H1 (cell line): ENCODE measurements at regions not wholly inside any gene's neighbourhood (a gene's known extent, or its start where the extent isn't known, plus 50 kb on each side); places are given as distances from the start of the nearest gene placed in this dataset.

Source experiments
- CTCF ChIA-PET: fragments of 300-600 bp; sonication (Branson Sonifier 250); formaldehyde crosslinking; loops from one replicate; lab custom pipeline; 2021; ENCODE audit not compliant: partially characterized antibody; lab: Charles Lee
- POLR2A ChIA-PET: fragments of 300-600 bp; sonication (Branson Sonifier 250); formaldehyde crosslinking; loops from one replicate; lab custom pipeline; 2021; ENCODE audit warnings: inconsistent platforms; ENCODE audit not compliant: partially characterized antibody; lab: Charles Lee
- DNase-seq, 2 experiments: peaks; one replicate each; pipeline versions ENCODE4 v3.0.0 to v3.0.0-alpha.2; 2010 to 2022; ENCODE audit warnings: low spot score in 2 of 2, low read depth in 1 of 2, mixed read lengths in 1 of 2
- FAIRE-seq: peaks from 2 replicates; lab custom pipeline; 2011; peaks lifted over from hg19 to GRCh38; lab: Jason Lieb, UNC
- H2AFZ ChIP-seq: 2 replicates; pipeline ENCODE4 v1.8.1; 2012; ENCODE audit warnings: low read length, inconsistent platforms
- H2AK5ac ChIP-seq: 2 replicates; pipeline ENCODE4 v1.6.1; 2013; ENCODE audit warnings: low read depth, low read length
- H2BK120ac ChIP-seq: replicated peaks from 2 replicates; pipeline ENCODE3; 2013; ENCODE audit warnings: low read depth, low read length, inconsistent platforms
- H2BK12ac ChIP-seq: 2 replicates; pipeline ENCODE4 v1.6.1; 2013; ENCODE audit warnings: low read depth, low read length
- H2BK15ac ChIP-seq: 2 replicates; pipeline ENCODE4 v1.6.1; 2013; ENCODE audit warnings: low read length
- H2BK20ac ChIP-seq: 2 replicates; pipeline ENCODE4 v1.6.1; 2013; ENCODE audit warnings: low read length
- H2BK5ac ChIP-seq: 2 replicates; pipeline ENCODE4 v1.6.1; 2013; ENCODE audit warnings: low read depth, low read length
- H3K14ac ChIP-seq: 2 replicates; pipeline ENCODE4 v1.6.1; 2013; ENCODE audit warnings: inconsistent platforms; ENCODE audit not compliant: insufficient read length
- H3K18ac ChIP-seq: 2 replicates; pipeline ENCODE4 v1.6.1; 2013; ENCODE audit warnings: low read length; ENCODE audit errors: extremely low read depth
- H3K23ac ChIP-seq: 2 replicates; pipeline ENCODE4 v1.6.1; 2013; ENCODE audit warnings: inconsistent platforms; ENCODE audit not compliant: insufficient read length
- H3K23me2 ChIP-seq: 2 replicates; pipeline ENCODE4 v1.6.1; 2013; ENCODE audit warnings: low read depth, low read length
- H3K27ac ChIP-seq: 2 replicates; pipeline ENCODE4 v1.6.1; 2011; ENCODE audit warnings: low read depth, low read length, inconsistent platforms
- H3K27me3 ChIP-seq, 4 experiments: replicated peaks in 1 of 4; 1 replicate in 1 of 4; 2 replicates in 3 of 4; pipeline versions ENCODE4 v1.6.1 to v1.8.1; 2011 to 2013; ENCODE audit warnings: low read length in 3 of 4, mild to moderate bottlenecking in 3 of 4, inconsistent platforms in 2 of 4, mixed read lengths in 2 of 4, moderate library complexity in 1 of 4; ENCODE audit not compliant: control insufficient read depth in 3 of 4, insufficient read depth in 3 of 4; ENCODE audit errors: extremely low read depth in 1 of 4
- H3K36me3 ChIP-seq, 4 experiments: 2 replicates each; pipeline versions ENCODE4 v1.6.1 to v1.8.1; 2011 to 2013; ENCODE audit warnings: mild to moderate bottlenecking in 4 of 4, low read length in 3 of 4, moderate library complexity in 2 of 4, control low read depth in 1 of 4, inconsistent platforms in 1 of 4; ENCODE audit not compliant: insufficient read depth in 4 of 4, control insufficient read depth in 2 of 4
- H3K4ac ChIP-seq: replicated peaks from 2 replicates; pipeline ENCODE3; 2013; ENCODE audit warnings: low read length, low read depth, mixed read lengths, inconsistent platforms; ENCODE audit not compliant: insufficient read length
- H3K4me1 ChIP-seq, 4 experiments: replicated peaks in 1 of 4; 1 replicate in 1 of 4; 2 replicates in 3 of 4; pipeline versions ENCODE4 v1.6.1 to v1.8.1; 2011 to 2013; ENCODE audit warnings: low read length in 3 of 4, inconsistent platforms in 2 of 4, mixed read lengths in 1 of 4; ENCODE audit not compliant: insufficient read depth in 4 of 4, control insufficient read depth in 3 of 4
- H3K4me2 ChIP-seq, 2 experiments: 2 replicates each; pipeline versions ENCODE4 v1.6.1 to v1.8.1; 2011 to 2013; ENCODE audit warnings: low read depth in 2 of 2, low read length in 2 of 2, control low read depth in 1 of 2, inconsistent platforms in 1 of 2, mild to moderate bottlenecking in 1 of 2; ENCODE audit not compliant: insufficient read depth in 1 of 2
- H3K4me3 ChIP-seq, 4 experiments: fragments of 200-600, 300-600 bp in 1 of 4; sonication (generic), shearing (Covaris generic), sonication (Bioruptor Twin) in 1 of 4; 2 replicates each; pipeline versions ENCODE4 v1.5.1 to v1.8.1; 2011 to 2016; ENCODE audit warnings: low read length in 4 of 4, low read depth in 3 of 4, control low read depth in 2 of 4, inconsistent platforms in 2 of 4, mild to moderate bottlenecking in 2 of 4, mixed read lengths in 1 of 4, moderate library complexity in 1 of 4; ENCODE audit not compliant: insufficient read depth in 2 of 4; ENCODE audit errors: extremely low read depth in 1 of 4
- H3K56ac ChIP-seq: replicated peaks from 2 replicates; pipeline ENCODE3; 2013; ENCODE audit warnings: low read depth, mild to moderate bottlenecking, mixed read lengths, low read length, inconsistent platforms; ENCODE audit not compliant: insufficient read length
- H3K79me1 ChIP-seq: 2 replicates; pipeline ENCODE4 v1.6.1; 2013; ENCODE audit warnings: low read depth, low read length, control low read depth
- H3K79me2 ChIP-seq, 2 experiments: 2 replicates each; pipeline versions ENCODE4 v1.6.1 to v1.8.1; 2012 to 2013; ENCODE audit warnings: low read length in 2 of 2, mild to moderate bottlenecking in 2 of 2, inconsistent platforms in 1 of 2; ENCODE audit not compliant: insufficient read depth in 2 of 2, control insufficient read depth in 1 of 2
- H3K9ac ChIP-seq, 4 experiments: replicated peaks in 1 of 4; 1 replicate in 1 of 4; 2 replicates in 3 of 4; pipeline versions ENCODE4 v1.6.1 to v1.8.1; 2011 to 2013; ENCODE audit warnings: low read depth in 3 of 4, low read length in 3 of 4, control low read depth in 2 of 4, mild to moderate bottlenecking in 2 of 4, moderate library complexity in 2 of 4, inconsistent platforms in 1 of 4; ENCODE audit errors: extremely low read depth in 1 of 4
- H3K9me3 ChIP-seq, 2 experiments: 2 replicates each; pipeline versions ENCODE4 v1.6.1 to v1.8.1; 2012 to 2013; ENCODE audit warnings: mild to moderate bottlenecking in 2 of 2, moderate library complexity in 2 of 2, control low read depth in 1 of 2, inconsistent platforms in 1 of 2, low read depth in 1 of 2, low read length in 1 of 2, mixed read lengths in 1 of 2; ENCODE audit not compliant: insufficient read depth in 2 of 2
- H4K20me1 ChIP-seq, 2 experiments: replicated peaks in 1 of 2; 2 replicates each; pipeline versions ENCODE3 to v1.8.1; 2011 to 2013; ENCODE audit warnings: inconsistent platforms in 2 of 2, low read length in 2 of 2, mild to moderate bottlenecking in 1 of 2; ENCODE audit not compliant: insufficient read depth in 2 of 2, control insufficient read depth in 1 of 2
- H4K5ac ChIP-seq: 2 replicates; pipeline ENCODE4 v1.6.1; 2013; ENCODE audit warnings: low read length, low read depth, mixed read lengths, inconsistent platforms; ENCODE audit not compliant: insufficient read length
- H4K8ac ChIP-seq: 2 replicates; pipeline ENCODE4 v1.8.0; 2013; ENCODE audit warnings: mild to moderate bottlenecking, moderate library complexity, low read length, inconsistent platforms; ENCODE audit not compliant: insufficient read depth; ENCODE audit errors: extremely low read depth
- H4K91ac ChIP-seq: replicated peaks from 2 replicates; pipeline ENCODE3; 2013; ENCODE audit warnings: low read length, mixed read lengths, inconsistent platforms; ENCODE audit not compliant: insufficient read length
- ASH2L ChIP-seq: fragments of 200-600, 300-600 bp; sonication (generic); IDR thresholded peaks from one replicate; pipeline ENCODE4 v1.7.1; 2017; ENCODE audit warnings: low read length
- JUN ChIP-seq: IDR thresholded peaks from 2 replicates; pipeline ENCODE4 v1.6.1; 2011; ENCODE audit warnings: low read depth, mild to moderate bottlenecking, improper control_type of control experiment, low read length
- RBBP5 ChIP-seq: IDR thresholded peaks from 2 replicates; pipeline ENCODE4 v1.7.1; 2012; ENCODE audit warnings: low read depth, mild to moderate bottlenecking, inconsistent platforms, low read length, moderate library complexity, borderline replicate concordance
- SAP30 ChIP-seq: fragments of 300-600 bp; sonication (generic); IDR thresholded peaks from 2 replicates; pipeline ENCODE4 v1.7.1; 2012; ENCODE audit warnings: low read length, moderate library complexity, mild to moderate bottlenecking, inconsistent platforms; ENCODE audit not compliant: insufficient read depth, insufficient replicate concordance
- WGBS, 2 experiments: shearing (Covaris generic) in 1 of 2; methylation state at CpG; one replicate each; pipeline versions ENCODE4 v1.1.6 to v1.1.7; 2013 to 2015; ENCODE audit warnings: low lambda C conversion rate in 2 of 2, mixed read lengths in 2 of 2, inconsistent platforms in 1 of 2, low coverage in 1 of 2, missing lambda C conversion rate in 1 of 2; ENCODE audit not compliant: insufficient replicate concordance in 2 of 2, insufficient coverage in 1 of 2, insufficient read length in 1 of 2; ENCODE audit errors: extremely low coverage in 1 of 2, missing lambda C conversion rate in 1 of 2; 5-methylcytosine and 5-hydroxymethylcytosine counted together

DNA sequence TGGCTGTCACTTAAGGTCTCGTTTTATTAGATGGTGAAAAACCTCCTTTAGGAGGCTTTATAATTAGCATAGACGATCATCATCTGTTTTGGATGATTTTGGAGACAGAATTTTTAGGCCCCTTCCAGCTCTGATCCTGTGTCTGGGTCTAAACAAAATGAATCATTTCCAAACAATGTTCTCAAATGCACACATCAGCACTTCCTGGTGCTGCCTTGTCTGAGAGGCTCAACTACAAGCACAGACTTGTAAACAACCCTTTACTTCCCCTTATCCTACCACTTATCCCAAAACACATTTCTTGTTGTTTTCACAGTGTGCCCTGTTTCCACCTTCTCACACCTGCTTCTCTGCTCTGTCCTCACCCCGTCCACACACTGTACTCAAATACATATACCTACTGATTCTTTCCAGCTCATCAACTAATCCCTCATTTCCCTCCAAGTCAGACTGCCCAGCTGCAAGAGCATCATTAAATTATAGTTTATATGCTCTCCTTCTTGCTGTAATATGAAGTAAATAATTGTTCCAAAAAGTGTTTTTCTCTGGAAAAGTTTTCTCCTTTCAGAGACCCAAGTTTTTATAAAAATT is 71.2 kb upstream of the COL3A1 start:
- Histone ChIP-seq H3K36me3 (no peaks in the 10 kb centered on the region), H3K4me1 (no peaks in the 10 kb centered on the region), H2AFZ (0 out of 2 replicates have a peak overlapping the region, but pooled peaks have one; percentile 21), H3K18ac (no peak overlapping the region), H4K20me1 (no peaks in the 10 kb centered on the region), H3K9me3 (no peaks in the 10 kb centered on the region), H3K56ac (no peak overlapping the region), H2BK5ac (no peak overlapping the region), H3K27ac (no peak overlapping the region), H3K23ac (no peak overlapping the region), H2BK120ac (no peak overlapping the region), H3K79me2 (no peaks in the 10 kb centered on the region), H2BK20ac (no peak overlapping the region), H3K79me1 (no peaks in the 10 kb centered on the region), H4K91ac (no peak overlapping the region), H4K5ac (no peak overlapping the region), H3K23me2 (no peaks in the 10 kb centered on the region), H3K27me3 (no peaks in the 10 kb centered on the region), H3K9ac (no peak overlapping the region), H3K4ac (no peak overlapping the region), H2AK5ac (no peak overlapping the region), H2BK15ac (no peak overlapping the region), H3K4me2 (no peak overlapping the region), H2BK12ac (no peak overlapping the region), H3K4me3 (no peak overlapping the region), H4K8ac (no peak overlapping the region), H3K14ac (no peak overlapping the region)
- FAIRE-seq (no peak), DNase-seq (no peak)
- ChIA-PET CTCF (no interaction called here), POLR2A (no interaction called here)
- WGBS, 2 experiments: 89% methylated on average over 3 of the region's 3 CpGs; no CpG with 5 or more reads in 1 of the 2 experiments
- TF ChIP-seq RBBP5 (no peak), SAP30 (no peak), JUN (no peak), ASH2L (no peak)
